ENCODE measurements at regions not wholly inside any gene's neighbourhood (a gene's known extent, or its start where the extent isn't known, plus 50 kb on each side); places are given as distances from the start of the nearest gene placed in this dataset.

GRCh38 chr11:27248576-27249509 is 114.2 kb downstream of the CCDC34 start:
- Histone ChIP-seq H3K27ac (ENCODE audit: low read depth, low read length) (peak overlapping the region; percentile 81), H3K18ac (ENCODE audit: low read length) (peak overlapping the region; percentile 72), H2BK15ac (replicated peaks; ENCODE audit: low read depth) (no peak overlapping the region), H4K5ac (ENCODE audit: low read length) (no peak overlapping the region), H3K4me2 (ENCODE audit: low read length) (no peak overlapping the region), H3K4me3 (ENCODE audit: low read length) (no peak overlapping the region), H2AK5ac (ENCODE audit: low read length) (no peak overlapping the region), H2BK5ac (ENCODE audit: low read length) (peak overlapping the region; percentile 86), H3K23ac (ENCODE audit: low read length) (no peak overlapping the region), H3K27me3 (ENCODE audit: insufficient read depth, low read length, poor library complexity) (no peaks in the 10 kb centered on the region), H3K79me1 (ENCODE audit: low read length) (no peaks in the 10 kb centered on the region), H3K56ac (ENCODE audit: low read length) (peak overlapping the region; percentile 82), H3K79me2 (ENCODE audit: control insufficient read depth, insufficient read depth, low read length) (no peaks in the 10 kb centered on the region), H2BK120ac (ENCODE audit: low read depth, low read length) (peak overlapping the region; percentile 63), H3K4ac (ENCODE audit: low read depth, low read length) (no peak overlapping the region), H3K9ac (ENCODE audit: low read length) (no peak overlapping the region), H3K36me3 (ENCODE audit: control insufficient read depth, insufficient read depth, low read length) (no peaks in the 10 kb centered on the region), H4K8ac (ENCODE audit: low read depth, low read length) (peak overlapping the region; percentile 89), H3K4me1 (ENCODE audit: control insufficient read depth, low read depth, low read length) (peaks cover 7% of the 10 kb centered on the region)
- DNase-seq = peak; percentile 96
- WGBS (ENCODE audit: extremely low coverage, insufficient coverage, low lambda C conversion rate) = no CpG with 5 or more reads among the region's 13 CpGs

GRCh38 chr11:27247660-27248059 is 115.4 kb downstream of the CCDC34 start:
- no peak overlapping the region for H2BK15ac ChIP-seq (replicated peaks; ENCODE audit: low read depth)
- H3K4me2 ChIP-seq (ENCODE audit: low read length) = no peak overlapping the region
- no peak overlapping the region for H2AK5ac ChIP-seq (ENCODE audit: low read length)
- H3K23ac ChIP-seq (ENCODE audit: low read length) = no peak overlapping the region
- no peak overlapping the region for H3K18ac ChIP-seq (ENCODE audit: low read length)
- H4K8ac ChIP-seq (ENCODE audit: low read depth, low read length) = no peak overlapping the region
- no peak overlapping the region for H3K56ac ChIP-seq (ENCODE audit: low read length)
- no peak overlapping the region for H3K9ac ChIP-seq (ENCODE audit: low read length)
- no CpG with 5 or more reads among the region's 5 CpGs for WGBS (ENCODE audit: extremely low coverage, insufficient coverage, low lambda C conversion rate)
- no peaks in the 10 kb centered on the region for H3K79me1 ChIP-seq (ENCODE audit: low read length)
- no peak overlapping the region for H4K5ac ChIP-seq (ENCODE audit: low read length)
- H2BK5ac ChIP-seq (ENCODE audit: low read length) = no peak overlapping the region
- H3K27ac ChIP-seq (ENCODE audit: low read depth, low read length) = peak overlapping the region; percentile 81
- H3K79me2 ChIP-seq (ENCODE audit: control insufficient read depth, insufficient read depth, low read length) = no peaks in the 10 kb centered on the region
- H3K4ac ChIP-seq (ENCODE audit: low read depth, low read length) = no peak overlapping the region
- no peaks in the 10 kb centered on the region for H3K27me3 ChIP-seq (ENCODE audit: insufficient read depth, low read length, poor library complexity)
- no peaks in the 10 kb centered on the region for H3K36me3 ChIP-seq (ENCODE audit: control insufficient read depth, insufficient read depth, low read length)
- no peak overlapping the region for H3K4me3 ChIP-seq (ENCODE audit: low read length)
- H2BK120ac ChIP-seq (ENCODE audit: low read depth, low read length) = peak overlapping the region; percentile 88
- peaks cover 11% of the 10 kb centered on the region for H3K4me1 ChIP-seq (ENCODE audit: control insufficient read depth, low read depth, low read length)
- no peak for DNase-seq

GRCh38 chr11:27246925-27247324 is 116.1 kb downstream of the CCDC34 start:
- peaks cover 11% of the 10 kb centered on the region for H3K4me1 ChIP-seq (ENCODE audit: control insufficient read depth, low read depth, low read length)
- no CpG with 5 or more reads among the region's 3 CpGs for WGBS (ENCODE audit: extremely low coverage, insufficient coverage, low lambda C conversion rate)
- peak overlapping the region; percentile 14 for H3K18ac ChIP-seq (ENCODE audit: low read length)
- H3K4me3 ChIP-seq (ENCODE audit: low read length) = no peak overlapping the region
- no peak overlapping the region for H2BK5ac ChIP-seq (ENCODE audit: low read length)
- H3K79me2 ChIP-seq (ENCODE audit: control insufficient read depth, insufficient read depth, low read length) = no peaks in the 10 kb centered on the region
- no peak overlapping the region for H3K4ac ChIP-seq (ENCODE audit: low read depth, low read length)
- H2BK120ac ChIP-seq (ENCODE audit: low read depth, low read length) = no peak overlapping the region
- H3K36me3 ChIP-seq (ENCODE audit: control insufficient read depth, insufficient read depth, low read length) = no peaks in the 10 kb centered on the region
- H3K4me2 ChIP-seq (ENCODE audit: low read length) = no peak overlapping the region
- peak overlapping the region; percentile 81 for H4K8ac ChIP-seq (ENCODE audit: low read depth, low read length)
- no peaks in the 10 kb centered on the region for H3K27me3 ChIP-seq (ENCODE audit: insufficient read depth, low read length, poor library complexity)
- DNase-seq = no peak
- H3K79me1 ChIP-seq (ENCODE audit: low read length) = no peaks in the 10 kb centered on the region
- no peak overlapping the region for H3K27ac ChIP-seq (ENCODE audit: low read depth, low read length)
- H3K23ac ChIP-seq (ENCODE audit: low read length) = no peak overlapping the region
- H3K9ac ChIP-seq (ENCODE audit: low read length) = no peak overlapping the region
- no peak overlapping the region for H2AK5ac ChIP-seq (ENCODE audit: low read length)
- H3K56ac ChIP-seq (ENCODE audit: low read length) = no peak overlapping the region
- H2BK15ac ChIP-seq (replicated peaks; ENCODE audit: low read depth) = no peak overlapping the region
- no peak overlapping the region for H4K5ac ChIP-seq (ENCODE audit: low read length)

- H3K4ac ChIP-seq (ENCODE audit: low read depth, low read length) = no peak overlapping the region
- no peaks in the 10 kb centered on the region for H3K79me1 ChIP-seq (ENCODE audit: low read length)
- no peak overlapping the region for H2BK120ac ChIP-seq (ENCODE audit: low read depth, low read length)
- no peak overlapping the region for H3K9ac ChIP-seq (ENCODE audit: low read length)
- H3K23ac ChIP-seq (ENCODE audit: low read length) = no peak overlapping the region
- H2AK5ac ChIP-seq (ENCODE audit: low read length) = no peak overlapping the region
- no peaks in the 10 kb centered on the region for H3K27me3 ChIP-seq (ENCODE audit: insufficient read depth, low read length, poor library complexity)
- H3K4me1 ChIP-seq (ENCODE audit: control insufficient read depth, low read depth, low read length) = peaks cover 11% of the 10 kb centered on the region
- no peak overlapping the region for H3K4me3 ChIP-seq (ENCODE audit: low read length)
- no peak overlapping the region for H3K4me2 ChIP-seq (ENCODE audit: low read length)
- no peak overlapping the region for H2BK15ac ChIP-seq (replicated peaks; ENCODE audit: low read depth)
- no peak overlapping the region for H3K18ac ChIP-seq (ENCODE audit: low read length)
- H4K8ac ChIP-seq (ENCODE audit: low read depth, low read length) = no peak overlapping the region
- DNase-seq = no peak
- H3K27ac ChIP-seq (ENCODE audit: low read depth, low read length) = no peak overlapping the region
- H3K79me2 ChIP-seq (ENCODE audit: control insufficient read depth, insufficient read depth, low read length) = no peaks in the 10 kb centered on the region
- H4K5ac ChIP-seq (ENCODE audit: low read length) = no peak overlapping the region
- H3K36me3 ChIP-seq (ENCODE audit: control insufficient read depth, insufficient read depth, low read length) = no peaks in the 10 kb centered on the region
- H2BK5ac ChIP-seq (ENCODE audit: low read length) = no peak overlapping the region
- H3K56ac ChIP-seq (ENCODE audit: low read length) = no peak overlapping the region
These were observed 118.1 kb downstream of the CCDC34 start for GRCh38 chr11:27244900-27245299.

GRCh38 chr11:27242591-27242990 is 120.4 kb downstream of the CCDC34 start:
- no peak overlapping the region for H3K4ac ChIP-seq (ENCODE audit: low read depth, low read length)
- H3K4me1 ChIP-seq (ENCODE audit: control insufficient read depth, low read depth, low read length) = peaks cover 7% of the 10 kb centered on the region
- H3K27ac ChIP-seq (ENCODE audit: low read depth, low read length) = no peak overlapping the region
- no peak overlapping the region for H2BK15ac ChIP-seq (replicated peaks; ENCODE audit: low read depth)
- WGBS (ENCODE audit: extremely low coverage, insufficient coverage, low lambda C conversion rate) = no CpG with 5 or more reads among the region's 1 CpG
- H3K27me3 ChIP-seq (ENCODE audit: insufficient read depth, low read length, poor library complexity) = no peaks in the 10 kb centered on the region
- H2BK5ac ChIP-seq (ENCODE audit: low read length) = no peak overlapping the region
- no peak overlapping the region for H3K18ac ChIP-seq (ENCODE audit: low read length)
- H4K8ac ChIP-seq (ENCODE audit: low read depth, low read length) = no peak overlapping the region
- no peak overlapping the region for H3K4me2 ChIP-seq (ENCODE audit: low read length)
- H3K4me3 ChIP-seq (ENCODE audit: low read length) = no peak overlapping the region
- H3K36me3 ChIP-seq (ENCODE audit: control insufficient read depth, insufficient read depth, low read length) = no peaks in the 10 kb centered on the region
- H2AK5ac ChIP-seq (ENCODE audit: low read length) = no peak overlapping the region
- peak; percentile 82 for DNase-seq
- H2BK120ac ChIP-seq (ENCODE audit: low read depth, low read length) = no peak overlapping the region
- H3K79me1 ChIP-seq (ENCODE audit: low read length) = no peaks in the 10 kb centered on the region
- H4K5ac ChIP-seq (ENCODE audit: low read length) = no peak overlapping the region
- no peak overlapping the region for H3K56ac ChIP-seq (ENCODE audit: low read length)
- H3K9ac ChIP-seq (ENCODE audit: low read length) = no peak overlapping the region
- H3K23ac ChIP-seq (ENCODE audit: low read length) = no peak overlapping the region
- no peaks in the 10 kb centered on the region for H3K79me2 ChIP-seq (ENCODE audit: control insufficient read depth, insufficient read depth, low read length)

Measured in mesendoderm (in vitro differentiated cells).